Vagina (tissue), 2 donors: ENCODE measurements at regions not wholly inside any gene's neighbourhood (a gene's known extent, or its start where the extent isn't known, plus 50 kb on each side); places are given as distances from the start of the nearest gene placed in this dataset.

Experiments used
- DNase-seq, 2 donors: peaks; one replicate each; pipeline ENCODE4 v3.0.0-alpha.2; 2017; ENCODE audit errors: extremely low spot score in 2 of 2
- H3K27ac ChIP-seq: fragments of 200-600 bp; sonication (generic); one replicate; pipeline ENCODE4 v1.5.1; 2019
- H3K27me3 ChIP-seq: fragments of 200-600 bp; sonication (generic); one replicate; pipeline ENCODE4 v1.5.1; 2019
- H3K36me3 ChIP-seq, 2 donors: fragments of 200-600 bp; sonication (generic); one replicate each; pipeline ENCODE4 v1.5.1; 2017 to 2019
- H3K4me1 ChIP-seq: fragments of 200-600 bp; sonication (generic); one replicate; pipeline ENCODE4 v1.5.1; 2019
- H3K4me3 ChIP-seq, 2 donors: fragments of 200-600 bp; sonication (generic); 1 replicate in 1 of 2; 2 replicates in 1 of 2; pipeline ENCODE4 v1.5.1; 2016 to 2019
- H3K9me3 ChIP-seq: fragments of 200-600 bp; sonication (generic); one replicate; pipeline ENCODE4 v1.5.1; 2019
- POLR2A ChIP-seq, 2 donors: fragments of 450-650 bp; IDR thresholded peaks; one replicate each; pipeline ENCODE4 v1.6.1; 2017; ENCODE audit warnings: antibody characterized with exemption in 2 of 2, mild to moderate bottlenecking in 2 of 2, moderate library complexity in 2 of 2
- POLR2AphosphoS5 ChIP-seq, 2 donors: sonication (generic); formaldehyde crosslinking; IDR thresholded peaks; one replicate each; pipeline ENCODE4 v1.9.0; 2017; ENCODE audit warnings: antibody characterized with exemption in 2 of 2, mild to moderate bottlenecking in 2 of 2, low read depth in 1 of 2; ENCODE audit not compliant: insufficient read depth in 1 of 2
- intact Hi-C: fragments of 100-400 bp; cut with DNase I; formaldehyde crosslinking; loops from one replicate; pipeline ENCODE4 v1.15.1; 2023
- TF ChIP-seq, protein P1 (sequence below), 3 experiments: fragments of 450-650 bp in 2 of 3; fragments of 200-600 bp in 1 of 3; sonication (generic) in 1 of 3; IDR thresholded peaks; one replicate each; pipeline ENCODE4 v1.5.1; 2017 to 2019; ENCODE audit warnings: antibody characterized with exemption in 3 of 3, mild to moderate bottlenecking in 2 of 3, moderate library complexity in 2 of 3

DNA sequence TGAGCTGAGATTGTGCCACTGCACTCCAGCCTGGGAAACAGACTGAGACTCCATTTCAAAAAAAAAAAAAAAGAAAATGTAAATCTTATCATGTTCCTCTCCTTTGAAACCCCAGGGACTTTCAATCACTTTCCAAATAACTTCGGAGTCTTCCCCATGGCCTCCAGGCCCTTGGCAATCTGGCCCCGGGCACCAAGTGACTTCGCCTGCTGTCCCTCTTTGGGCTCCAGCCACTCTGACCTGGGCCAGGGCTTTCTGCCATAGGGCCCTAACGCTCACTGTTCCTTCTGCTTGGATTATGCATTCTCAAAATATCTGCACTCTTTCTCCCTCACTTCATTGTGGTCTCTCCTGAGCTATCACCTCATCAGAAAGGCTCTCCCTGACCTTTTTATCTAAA, 260.9 kb downstream of the KLF13 start:
- no peaks in the 10 kb centered on the region for H3K9me3 ChIP-seq
- no peaks in the 10 kb centered on the region for H3K36me3 ChIP-seq
- H3K27ac ChIP-seq, result no peak overlapping the region
- TF ChIP-seq POLR2AphosphoS5 (IDR thresholded peaks at IDR 0.05; ENCODE audit: insufficient read depth in 1 of 2, low read depth in 1 of 2) (no peak), POLR2A (IDR thresholded peaks at IDR 0.05) (no peak)
- TF ChIP-seq, protein P1, sequence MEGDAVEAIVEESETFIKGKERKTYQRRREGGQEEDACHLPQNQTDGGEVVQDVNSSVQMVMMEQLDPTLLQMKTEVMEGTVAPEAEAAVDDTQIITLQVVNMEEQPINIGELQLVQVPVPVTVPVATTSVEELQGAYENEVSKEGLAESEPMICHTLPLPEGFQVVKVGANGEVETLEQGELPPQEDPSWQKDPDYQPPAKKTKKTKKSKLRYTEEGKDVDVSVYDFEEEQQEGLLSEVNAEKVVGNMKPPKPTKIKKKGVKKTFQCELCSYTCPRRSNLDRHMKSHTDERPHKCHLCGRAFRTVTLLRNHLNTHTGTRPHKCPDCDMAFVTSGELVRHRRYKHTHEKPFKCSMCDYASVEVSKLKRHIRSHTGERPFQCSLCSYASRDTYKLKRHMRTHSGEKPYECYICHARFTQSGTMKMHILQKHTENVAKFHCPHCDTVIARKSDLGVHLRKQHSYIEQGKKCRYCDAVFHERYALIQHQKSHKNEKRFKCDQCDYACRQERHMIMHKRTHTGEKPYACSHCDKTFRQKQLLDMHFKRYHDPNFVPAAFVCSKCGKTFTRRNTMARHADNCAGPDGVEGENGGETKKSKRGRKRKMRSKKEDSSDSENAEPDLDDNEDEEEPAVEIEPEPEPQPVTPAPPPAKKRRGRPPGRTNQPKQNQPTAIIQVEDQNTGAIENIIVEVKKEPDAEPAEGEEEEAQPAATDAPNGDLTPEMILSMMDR (IDR thresholded peaks at IDR 0.05), result no peak
- no peaks in the 10 kb centered on the region for H3K4me1 ChIP-seq
- H3K27me3 ChIP-seq, result no peaks in the 10 kb centered on the region
- no peak overlapping the region for H3K4me3 ChIP-seq
- DNase-seq, result no peak
- intact Hi-C loops, result no loop called here

DNA sequence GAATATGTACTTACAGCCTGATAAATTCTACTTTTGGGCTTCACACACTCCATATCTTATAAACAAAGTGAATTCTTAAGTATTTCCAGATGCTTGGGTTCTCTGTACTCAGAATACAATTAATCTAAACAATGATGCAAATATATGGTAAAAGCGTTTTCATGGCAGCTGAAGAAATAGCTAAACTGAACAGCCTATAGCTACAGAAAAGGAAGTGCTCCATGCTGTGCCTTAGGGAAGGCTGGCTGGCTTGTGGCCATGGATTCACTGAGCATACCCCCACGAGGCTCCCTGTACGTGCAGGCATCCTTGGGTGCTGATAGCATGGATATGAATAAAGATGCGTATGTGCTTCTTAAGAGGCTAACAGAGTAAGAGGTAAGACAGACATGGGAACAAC, 264.0 kb downstream of the KLF13 start:
- intact Hi-C loops, result no loop called here
- Histone ChIP-seq H3K4me1 (no peaks in the 10 kb centered on the region), H3K4me3 (no peak overlapping the region), H3K27me3 (no peaks in the 10 kb centered on the region), H3K27ac (no peak overlapping the region), H3K36me3 (no peaks in the 10 kb centered on the region), H3K9me3 (no peaks in the 10 kb centered on the region)
- no peak for TF ChIP-seq POLR2AphosphoS5 (IDR thresholded peaks at IDR 0.05; ENCODE audit: insufficient read depth in 1 of 2, low read depth in 1 of 2)
- TF ChIP-seq, protein P1 (IDR thresholded peaks at IDR 0.05), result no peak
- no peak for TF ChIP-seq POLR2A (IDR thresholded peaks at IDR 0.05)
- DNase-seq, result no peak

DNA sequence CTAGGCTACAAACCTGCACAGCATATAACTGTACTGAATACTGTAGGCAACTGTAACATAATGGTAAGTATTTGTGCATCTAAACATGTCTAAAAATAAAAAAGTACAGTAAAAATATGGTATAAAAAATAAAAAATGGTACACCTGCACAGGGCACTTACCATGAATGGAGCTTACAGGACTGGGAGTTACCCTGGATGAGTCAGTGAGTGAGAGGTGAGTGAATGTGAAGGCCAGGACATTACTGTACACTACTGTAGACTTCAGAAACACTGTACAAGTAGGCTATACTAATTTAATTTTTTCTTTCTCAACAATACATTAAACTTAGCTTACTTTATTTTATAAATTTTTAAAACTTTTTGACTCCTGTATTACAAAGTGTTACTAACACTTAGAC, 265.3 kb downstream of the KLF13 start:
- intact Hi-C loops, result no loop called here
- TF ChIP-seq, protein P1 (IDR thresholded peaks at IDR 0.05), result no peak
- TF ChIP-seq POLR2AphosphoS5 (IDR thresholded peaks at IDR 0.05; ENCODE audit: insufficient read depth in 1 of 2, low read depth in 1 of 2) (no peak), POLR2A (IDR thresholded peaks at IDR 0.05) (no peak)
- H3K4me3 ChIP-seq, result no peak overlapping the region
- H3K27ac ChIP-seq, result no peak overlapping the region
- no peak for DNase-seq
- H3K27me3 ChIP-seq, result no peaks in the 10 kb centered on the region
- no peaks in the 10 kb centered on the region for H3K4me1 ChIP-seq
- no peaks in the 10 kb centered on the region for H3K36me3 ChIP-seq
- no peaks in the 10 kb centered on the region for H3K9me3 ChIP-seq

DNA sequence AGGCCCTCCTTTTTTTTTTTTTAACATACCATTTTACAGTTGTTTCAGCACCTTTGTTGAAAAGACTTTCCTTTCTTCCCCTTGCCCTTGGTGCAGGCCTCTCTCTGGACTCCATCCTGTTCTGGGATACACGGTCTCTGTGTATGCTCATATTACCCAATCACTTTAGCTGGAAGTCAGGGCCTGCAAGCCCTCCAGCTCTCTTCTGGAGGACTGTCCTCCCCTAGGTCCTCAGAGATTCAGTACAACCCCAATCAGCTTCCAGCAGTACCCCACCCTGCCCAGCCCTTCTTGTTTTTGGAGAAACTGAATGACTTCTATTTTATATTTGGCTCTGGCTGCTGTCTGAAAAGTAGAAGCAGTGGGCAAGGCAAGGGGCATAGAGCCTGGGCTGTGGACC, 270.8 kb downstream of the KLF13 start:
- no peaks in the 10 kb centered on the region for H3K4me1 ChIP-seq
- no peak overlapping the region for H3K4me3 ChIP-seq
- intact Hi-C loops, result no loop called here
- H3K36me3 ChIP-seq, result no peaks in the 10 kb centered on the region
- H3K9me3 ChIP-seq, result no peaks in the 10 kb centered on the region
- H3K27ac ChIP-seq, result no peak overlapping the region
- H3K27me3 ChIP-seq, result no peaks in the 10 kb centered on the region
- DNase-seq, result no peak
- TF ChIP-seq POLR2AphosphoS5 (IDR thresholded peaks at IDR 0.05; ENCODE audit: insufficient read depth in 1 of 2, low read depth in 1 of 2) (no peak), POLR2A (IDR thresholded peaks at IDR 0.05) (no peak)
- TF ChIP-seq, protein P1 (IDR thresholded peaks at IDR 0.05), result no peak

DNA sequence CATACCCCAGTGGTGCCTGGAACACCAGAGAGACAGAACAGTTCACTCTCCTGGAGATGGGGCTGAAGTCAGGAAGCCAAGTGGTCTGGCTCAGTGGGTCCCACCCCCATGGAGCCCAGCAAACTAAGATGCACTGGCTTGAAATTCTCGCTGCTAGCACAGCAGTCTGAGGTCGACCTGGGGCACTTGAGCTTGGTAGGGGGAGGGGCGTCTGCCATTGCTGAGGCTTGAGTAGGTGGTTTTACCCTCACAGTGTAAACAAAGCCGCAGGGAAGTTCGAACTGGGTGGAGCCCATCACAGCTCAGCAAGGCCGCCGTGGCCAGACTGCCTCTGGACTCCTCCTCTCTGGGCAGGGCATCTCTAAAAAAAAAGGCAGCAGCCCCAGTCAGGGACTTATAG, 272.0 kb downstream of the KLF13 start:
- intact Hi-C loops, result no loop called here
- no peaks in the 10 kb centered on the region for H3K36me3 ChIP-seq
- no peak overlapping the region for H3K27ac ChIP-seq
- H3K9me3 ChIP-seq, result no peaks in the 10 kb centered on the region
- no peaks in the 10 kb centered on the region for H3K4me1 ChIP-seq
- DNase-seq, result no peak
- no peaks in the 10 kb centered on the region for H3K27me3 ChIP-seq
- no peak for TF ChIP-seq POLR2AphosphoS5 (IDR thresholded peaks at IDR 0.05; ENCODE audit: insufficient read depth in 1 of 2, low read depth in 1 of 2)
- no peak for TF ChIP-seq POLR2A (IDR thresholded peaks at IDR 0.05)
- TF ChIP-seq, protein P1 (IDR thresholded peaks at IDR 0.05), result no peak
- no peak overlapping the region for H3K4me3 ChIP-seq
